ENCODE measurements at regions not wholly inside any gene's neighbourhood (a gene's known extent, or its start where the extent isn't known, plus 50 kb on each side); places are given as distances from the start of the nearest gene placed in this dataset.
"Not testable (repeated sequence)": the region's sequence is repeated elsewhere in the genome, so short reads cannot be mapped to it uniquely, and the experiment has no call there.

DNA sequence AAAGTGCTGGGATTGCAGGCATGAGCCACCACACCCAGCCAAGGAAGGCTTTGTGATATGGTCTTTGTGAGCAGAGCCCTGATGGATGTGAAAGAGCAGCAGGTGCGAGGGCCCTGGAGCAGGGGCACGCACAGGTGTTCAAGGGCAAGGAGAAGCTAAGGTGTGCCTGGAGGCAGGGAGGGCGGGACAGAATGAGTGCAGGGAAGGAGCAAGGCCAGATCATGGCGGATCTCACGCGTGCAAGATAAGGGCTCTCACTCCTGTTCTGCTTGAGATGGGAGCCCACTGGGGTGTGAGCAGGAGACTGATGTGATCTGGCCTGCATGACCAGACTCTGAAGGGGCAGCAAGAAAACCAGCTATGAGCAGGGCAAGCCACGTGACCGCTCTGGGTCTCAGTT, 295.0 kb downstream of the GOLGA6L6 start:
- not testable (repeated sequence) for H3K27me3 ChIP-seq, H3K9me3 ChIP-seq, H3K36me3 ChIP-seq, DNase-seq, H3K4me3 ChIP-seq

DNA sequence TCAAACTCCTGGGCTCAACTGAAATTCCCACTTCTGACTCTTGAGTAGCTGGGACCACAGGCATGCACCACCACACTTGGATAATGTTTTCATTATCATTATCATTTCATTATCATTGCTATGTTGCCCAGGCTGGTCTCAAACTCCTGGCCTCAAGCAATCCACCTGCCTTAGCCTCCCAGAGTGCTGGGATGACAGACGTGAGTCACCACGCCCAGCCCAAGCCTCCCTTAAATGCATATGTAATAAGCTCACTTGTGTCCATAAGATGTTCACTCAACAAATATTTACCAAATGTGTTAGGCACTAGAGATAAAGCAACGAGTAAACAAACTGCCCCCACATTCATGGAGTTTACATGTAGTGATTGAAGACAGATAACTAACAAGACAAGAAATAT, 295.7 kb downstream of the GOLGA6L6 start:
- not testable (repeated sequence) for H3K27me3 ChIP-seq, H3K4me3 ChIP-seq, H3K36me3 ChIP-seq, H3K9me3 ChIP-seq, DNase-seq

DNA sequence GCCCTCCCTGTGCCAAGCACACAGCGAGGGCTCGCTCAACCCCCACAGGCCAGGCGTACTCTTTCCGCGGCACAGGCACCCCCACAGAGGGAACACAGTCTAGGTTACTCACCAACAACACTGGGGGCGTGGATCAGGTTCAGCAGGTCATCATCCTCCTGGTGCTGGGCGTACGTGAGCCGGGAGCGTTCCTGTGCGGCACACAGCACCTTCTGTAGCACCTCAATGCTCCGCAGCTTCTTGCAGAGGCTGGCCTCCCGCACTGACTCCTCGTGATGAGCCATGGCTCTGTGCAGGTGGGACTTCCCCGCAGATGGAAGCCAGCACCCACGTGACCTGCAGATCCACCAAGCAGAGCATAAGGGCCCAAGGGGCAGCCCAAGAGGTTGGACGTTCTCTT, 296.8 kb downstream of the GOLGA6L6 start:
- H3K4me3 ChIP-seq, DNase-seq, H3K9me3 ChIP-seq, H3K27me3 ChIP-seq, H3K36me3 ChIP-seq: not testable (repeated sequence)

DNA sequence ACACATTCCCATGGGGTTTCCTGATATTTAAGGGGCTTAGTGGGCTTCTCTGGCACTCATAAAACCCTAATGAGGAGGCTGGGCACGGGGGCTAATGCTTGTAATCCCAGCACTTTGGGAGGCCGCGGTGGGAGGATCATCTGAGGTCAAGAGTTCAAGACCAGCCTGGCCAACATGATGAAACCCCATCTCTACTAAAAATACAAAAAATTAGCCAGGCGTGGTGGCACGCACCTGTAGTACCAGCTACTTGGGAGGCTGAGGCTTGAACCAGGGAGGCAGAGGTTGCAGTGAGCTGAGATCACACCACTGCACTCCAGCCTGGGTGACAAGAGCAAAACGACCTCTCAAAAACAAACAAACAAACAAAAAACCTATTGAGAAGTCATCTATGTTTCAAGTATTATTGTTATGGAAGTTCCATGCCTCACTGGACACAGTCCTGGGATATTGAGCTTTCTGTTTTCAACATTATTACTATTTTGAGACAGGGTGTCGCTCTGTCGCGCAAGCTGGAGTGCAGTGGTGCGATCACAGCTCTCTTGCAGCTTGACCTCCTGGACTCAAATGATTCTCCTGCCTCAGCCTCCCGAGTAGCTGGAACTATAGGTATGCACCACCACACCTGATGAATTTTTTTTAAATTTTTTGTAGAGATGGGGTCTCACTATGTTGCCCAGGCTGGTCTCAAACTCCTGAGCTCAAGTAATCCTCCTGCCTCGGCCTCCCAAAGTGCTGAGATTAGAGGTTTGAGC, 297.9 kb downstream of the GOLGA6L6 start:
- not testable (repeated sequence) for H3K27me3 ChIP-seq, H3K9me3 ChIP-seq, DNase-seq, H3K4me3 ChIP-seq, H3K36me3 ChIP-seq

GRCh38 chr15:20240366-20240917, 301.2 kb downstream of the GOLGA6L6 start:
- not testable (repeated sequence) for H3K27me3 ChIP-seq, H3K4me3 ChIP-seq, DNase-seq, H3K36me3 ChIP-seq, H3K9me3 ChIP-seq

GRCh38 chr15:20239186-20239585, 302.4 kb downstream of the GOLGA6L6 start:
- not testable (repeated sequence) for H3K9me3 ChIP-seq, DNase-seq, H3K4me3 ChIP-seq, H3K36me3 ChIP-seq, H3K27me3 ChIP-seq

GRCh38 chr15:20237256-20238020, 304.2 kb downstream of the GOLGA6L6 start:
- not testable (repeated sequence) for DNase-seq, H3K36me3 ChIP-seq, H3K27me3 ChIP-seq, H3K9me3 ChIP-seq, H3K4me3 ChIP-seq

DNA sequence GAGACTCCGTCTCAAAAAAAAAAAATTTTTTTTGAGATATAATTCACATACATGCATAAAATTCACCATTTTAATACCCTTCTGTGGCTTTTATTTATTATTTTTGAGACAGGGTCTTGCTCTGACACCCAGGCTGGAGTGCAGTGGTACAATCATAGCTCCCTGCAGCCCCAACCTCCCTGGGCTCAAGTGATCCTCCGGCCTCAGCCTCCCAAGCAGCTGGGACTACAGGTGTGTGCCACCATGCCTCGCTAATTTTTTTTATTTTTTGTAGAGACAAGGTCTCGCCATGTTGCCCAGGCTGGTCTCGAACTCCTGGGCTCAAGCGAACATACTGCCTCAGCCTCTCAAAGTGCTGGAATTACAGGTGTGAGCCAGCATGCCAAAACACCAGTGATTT, 305.9 kb downstream of the GOLGA6L6 start:
- not testable (repeated sequence) for H3K4me3 ChIP-seq, H3K9me3 ChIP-seq, DNase-seq, H3K36me3 ChIP-seq, H3K27me3 ChIP-seq

- not testable (repeated sequence) for H3K9me3 ChIP-seq, DNase-seq, H3K27me3 ChIP-seq
Observed at GRCh38 chr15:20234006-20234540, 307.5 kb downstream of the GOLGA6L6 start.

GRCh38 chr15:20232457-20232856, 309.1 kb downstream of the GOLGA6L6 start:
- not testable (repeated sequence) for H3K9me3 ChIP-seq, H3K27me3 ChIP-seq, DNase-seq, H3K36me3 ChIP-seq, H3K4me3 ChIP-seq

More at GRCh38 chr15:20234006-20234540, 307.5 kb downstream of the GOLGA6L6 start:
- H3K36me3 ChIP-seq, H3K4me3 ChIP-seq: not testable (repeated sequence)

GRCh38 chr15:20230656-20231055, 310.9 kb downstream of the GOLGA6L6 start:
- DNase-seq, H3K4me3 ChIP-seq, H3K9me3 ChIP-seq: not testable (repeated sequence)

DNA sequence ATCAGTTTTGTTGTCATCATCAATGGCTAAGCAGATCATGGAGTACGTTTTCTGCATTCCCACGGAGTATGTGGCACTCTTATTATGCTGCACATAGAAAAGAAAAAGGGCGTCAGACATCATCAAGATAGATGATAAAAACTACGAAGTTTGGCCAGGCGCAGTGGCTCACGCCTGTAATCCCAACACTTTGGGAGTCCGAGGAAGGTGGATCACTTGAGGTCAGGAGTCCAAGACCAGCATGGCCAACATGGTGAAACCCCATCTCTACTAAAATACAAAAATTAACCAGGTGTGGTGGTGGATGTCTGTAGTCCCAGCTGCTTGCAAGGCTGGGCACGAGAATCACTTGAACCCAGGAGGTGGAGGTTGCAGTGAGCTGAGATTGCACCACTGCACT, 312.8 kb downstream of the GOLGA6L6 start:
- not testable (repeated sequence) for H3K4me3 ChIP-seq, H3K27me3 ChIP-seq, DNase-seq, H3K9me3 ChIP-seq, H3K36me3 ChIP-seq

More at GRCh38 chr15:20230656-20231055, 310.9 kb downstream of the GOLGA6L6 start:
- H3K36me3 ChIP-seq, H3K27me3 ChIP-seq: not testable (repeated sequence)

DNA sequence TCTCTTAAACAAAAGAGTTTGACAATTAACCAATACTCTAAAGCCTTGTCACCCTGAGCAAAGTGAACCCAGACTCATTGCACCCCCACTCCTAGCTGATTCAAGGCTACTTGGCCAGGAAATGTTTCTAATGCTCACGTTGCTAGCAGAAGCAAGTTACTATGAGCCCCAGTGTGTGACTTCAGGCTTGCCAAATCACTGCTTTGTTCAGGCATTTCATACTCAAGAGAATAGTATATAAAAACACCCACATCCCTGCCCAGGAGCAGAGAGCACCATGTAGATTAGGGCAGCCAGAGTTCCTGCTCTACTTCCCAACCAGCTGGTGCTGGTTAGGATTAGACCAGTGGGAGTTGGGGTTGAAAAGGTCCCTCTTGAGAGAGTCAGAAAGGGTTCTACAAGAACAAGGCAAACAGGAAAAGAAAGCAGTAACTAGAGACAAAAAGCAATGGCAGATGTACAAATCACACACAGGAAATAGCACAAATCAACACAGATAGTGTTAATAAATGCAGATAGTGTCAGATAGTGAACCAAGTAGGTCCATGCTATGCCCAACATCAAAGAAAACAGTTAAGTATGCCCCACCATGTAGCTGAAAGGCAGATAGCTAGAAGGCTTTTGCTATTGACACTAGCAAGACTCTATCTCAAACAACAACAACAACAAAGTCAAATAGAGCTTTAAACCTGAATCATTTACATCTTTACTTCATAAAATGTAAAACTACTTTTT, 314.3 kb downstream of the GOLGA6L6 start:
- H3K27me3 ChIP-seq, H3K4me3 ChIP-seq, H3K36me3 ChIP-seq, DNase-seq, H3K9me3 ChIP-seq: not testable (repeated sequence)

GRCh38 chr15:20226531-20226930, 315.1 kb downstream of the GOLGA6L6 start:
- not testable (repeated sequence) for DNase-seq, H3K36me3 ChIP-seq, H3K9me3 ChIP-seq, H3K27me3 ChIP-seq, H3K4me3 ChIP-seq

DNA sequence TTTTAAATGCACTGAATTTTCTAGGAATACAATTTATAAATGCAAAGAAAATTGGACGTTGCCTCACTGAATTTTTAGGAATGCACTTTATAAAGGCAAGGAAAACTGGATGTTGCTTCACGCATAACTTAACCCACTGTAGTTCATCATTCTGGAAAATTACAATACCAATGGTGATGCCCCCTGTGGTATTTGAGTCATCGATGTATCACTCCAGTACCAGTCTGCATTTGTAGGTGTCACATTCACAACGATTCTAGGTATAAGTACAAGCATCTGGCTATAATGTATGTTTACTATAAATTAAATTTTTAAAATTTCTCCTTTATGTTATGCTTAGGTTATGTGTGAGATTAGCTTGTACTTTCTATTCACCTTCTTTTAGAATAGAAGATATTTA, 320.5 kb downstream of the GOLGA6L6 start:
- not testable (repeated sequence) for H3K4me3 ChIP-seq, DNase-seq, H3K36me3 ChIP-seq, H3K27me3 ChIP-seq, H3K9me3 ChIP-seq

DNA sequence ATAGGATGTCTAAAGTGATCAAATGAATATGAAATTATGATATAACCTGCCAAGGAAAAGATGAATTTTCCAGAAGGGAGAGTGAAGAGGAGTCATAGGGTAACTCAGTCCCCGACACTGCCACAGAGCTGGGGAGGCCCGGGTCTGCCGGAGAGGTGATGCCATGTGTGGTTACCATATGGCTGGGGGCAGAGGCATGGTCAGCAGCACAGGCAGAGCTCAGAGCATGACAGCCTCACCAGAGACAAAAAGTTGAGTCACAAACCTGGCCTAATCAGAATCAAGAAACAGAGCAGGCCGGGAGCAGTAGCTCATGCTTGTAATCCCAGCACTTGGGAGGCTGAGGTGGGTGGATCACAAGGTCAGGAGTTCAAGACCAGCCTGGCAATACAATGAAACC, 322.4 kb downstream of the GOLGA6L6 start:
- H3K36me3 ChIP-seq, DNase-seq, H3K9me3 ChIP-seq, H3K27me3 ChIP-seq, H3K4me3 ChIP-seq: not testable (repeated sequence)

DNA sequence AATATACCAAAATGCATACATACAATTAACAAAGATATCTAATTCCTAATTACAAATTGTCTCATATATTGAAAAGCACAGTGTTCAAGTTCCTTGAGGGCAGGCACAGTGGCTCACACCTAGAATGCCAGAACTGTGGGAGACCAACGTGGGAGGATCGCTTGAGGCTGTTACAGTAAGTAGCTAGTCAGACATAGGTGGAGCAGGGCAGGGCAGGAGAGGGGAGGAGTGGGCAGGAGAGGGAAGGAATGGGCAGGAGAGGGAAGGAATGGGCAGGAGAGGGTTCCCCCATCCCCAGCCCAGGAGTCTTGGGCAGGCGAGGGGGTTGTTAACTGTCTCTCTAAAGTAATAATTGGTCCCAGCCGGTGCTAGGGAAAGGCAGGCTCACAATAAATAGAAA, 325.9 kb downstream of the GOLGA6L6 start:
- DNase-seq, H3K9me3 ChIP-seq, H3K4me3 ChIP-seq, H3K36me3 ChIP-seq, H3K27me3 ChIP-seq: not testable (repeated sequence)
